OCI-LY3 (cell line): ENCODE measurements at regions not wholly inside any gene's neighbourhood (a gene's known extent, or its start where the extent isn't known, plus 50 kb on each side); places are given as distances from the start of the nearest gene placed in this dataset.

Source experiments
- H2AFZ ChIP-seq: fragments of 200-600, 300-600 bp; shearing (Covaris generic); 2 replicates; pipeline ENCODE4 v1.6.0; 2014; ENCODE audit warnings: antibody characterized with exemption, low read depth, low read length
- H3K27ac ChIP-seq: fragments of 200-600, 300-600 bp; sonication (generic); 2 replicates; pipeline ENCODE4 v1.5.1; 2014; ENCODE audit warnings: mild to moderate bottlenecking, low read length, moderate library complexity, mixed read lengths
- H3K27me3 ChIP-seq: fragments of 200-600, 300-600 bp; sonication (generic); 2 replicates; pipeline ENCODE4 v1.6.1; 2014; ENCODE audit warnings: low read depth, low read length, mixed read lengths
- H3K36me3 ChIP-seq: fragments of 200-600, 300-600 bp; sonication (generic); replicated peaks from 2 replicates; pipeline ENCODE3; 2014; ENCODE audit warnings: low read depth, low read length, mixed read lengths
- H3K4me1 ChIP-seq: fragments of 300-600, 200-600 bp; sonication (generic); 2 replicates; pipeline ENCODE4 v1.6.1; 2014; ENCODE audit warnings: low read length, mixed read lengths
- H3K4me2 ChIP-seq: fragments of 200-600, 300-600 bp; sonication (generic); 2 replicates; pipeline ENCODE4 v1.6.1; 2014; ENCODE audit warnings: low read length, mixed read lengths
- H3K4me3 ChIP-seq: fragments of 300-600, 200-600 bp; sonication (generic); 2 replicates; pipeline ENCODE4 v1.5.1; 2014; ENCODE audit warnings: antibody characterized with exemption, mild to moderate bottlenecking, low read length, moderate library complexity
- H3K79me2 ChIP-seq: fragments of 300-600, 200-600 bp; shearing (Covaris generic); 2 replicates; pipeline ENCODE4 v1.6.1; 2014; ENCODE audit warnings: mild to moderate bottlenecking, low read length, mixed read lengths
- H3K9ac ChIP-seq: fragments of 300-600, 200-600 bp; shearing (Covaris generic); 2 replicates; pipeline ENCODE4 v1.6.0; 2014; ENCODE audit warnings: mild to moderate bottlenecking, low read length, moderate library complexity
- H3K9me3 ChIP-seq: fragments of 200-600, 300-600 bp; shearing (Covaris generic); 2 replicates; pipeline ENCODE4 v1.6.1; 2014; ENCODE audit warnings: low read length, mixed read lengths; ENCODE audit not compliant: insufficient read depth
- H4K20me1 ChIP-seq: fragments of 200-600, 300-600 bp; sonication (generic); 2 replicates; pipeline ENCODE4 v1.6.1; 2016; ENCODE audit warnings: low read length, mixed read lengths; ENCODE audit not compliant: insufficient read depth
- CTCF ChIP-seq: fragments of 200-600, 300-600 bp; sonication (generic); IDR thresholded peaks from 2 replicates; pipeline ENCODE4 v1.5.1; 2014; ENCODE audit warnings: antibody characterized with exemption, low read length, low read depth
- EZH2phosphoT487 ChIP-seq: fragments of 200-600 bp; shearing (Covaris generic); IDR thresholded peaks from 2 replicates; pipeline ENCODE4 v1.6.1; 2018; ENCODE audit warnings: antibody characterized with exemption, mixed run types, low read depth

GRCh38 chr15:81475926-81476325 is 101.9 kb upstream of the TMC3 start:
- H3K36me3 ChIP-seq, result no peaks in the 10 kb centered on the region
- peaks cover 38% of the 10 kb centered on the region for H3K27me3 ChIP-seq
- H3K27ac ChIP-seq, result no peak overlapping the region
- no peaks in the 10 kb centered on the region for H3K4me1 ChIP-seq
- no peak overlapping the region for H2AFZ ChIP-seq
- TF ChIP-seq CTCF (no peak), EZH2phosphoT487 (no peak)
- no peaks in the 10 kb centered on the region for H3K79me2 ChIP-seq
- no peaks in the 10 kb centered on the region for H4K20me1 ChIP-seq
- H3K4me3 ChIP-seq, result no peak overlapping the region
- H3K9ac ChIP-seq, result no peak overlapping the region
- no peak overlapping the region for H3K4me2 ChIP-seq
- H3K9me3 ChIP-seq, result no peaks in the 10 kb centered on the region

GRCh38 chr15:81475471-81475870 is 101.5 kb upstream of the TMC3 start:
- H4K20me1 ChIP-seq, result no peaks in the 10 kb centered on the region
- H3K27ac ChIP-seq, result no peak overlapping the region
- H2AFZ ChIP-seq, result no peak overlapping the region
- TF ChIP-seq CTCF, result no peak
- TF ChIP-seq EZH2phosphoT487, result no peak
- no peaks in the 10 kb centered on the region for H3K9me3 ChIP-seq
- no peaks in the 10 kb centered on the region for H3K4me1 ChIP-seq
- H3K4me3 ChIP-seq, result no peak overlapping the region
- no peak overlapping the region for H3K4me2 ChIP-seq
- H3K27me3 ChIP-seq, result peaks cover 42% of the 10 kb centered on the region
- H3K9ac ChIP-seq, result no peak overlapping the region
- no peaks in the 10 kb centered on the region for H3K36me3 ChIP-seq
- no peaks in the 10 kb centered on the region for H3K79me2 ChIP-seq

- Histone ChIP-seq H3K27ac (no peak overlapping the region), H3K4me3 (no peak overlapping the region), H3K79me2 (no peaks in the 10 kb centered on the region), H3K9ac (no peak overlapping the region), H3K9me3 (no peaks in the 10 kb centered on the region), H3K27me3 (peaks cover 53% of the 10 kb centered on the region), H2AFZ (no peak overlapping the region), H4K20me1 (no peaks in the 10 kb centered on the region), H3K4me2 (no peak overlapping the region), H3K4me1 (no peaks in the 10 kb centered on the region), H3K36me3 (no peaks in the 10 kb centered on the region)
- TF ChIP-seq CTCF (no peak), EZH2phosphoT487 (no peak)
These were observed 99.9 kb upstream of the TMC3 start for GRCh38 chr15:81473946-81474345.

GRCh38 chr15:81473177-81473576 is 99.2 kb upstream of the TMC3 start:
- Histone ChIP-seq H3K9me3 (no peaks in the 10 kb centered on the region), H2AFZ (no peak overlapping the region), H3K27ac (no peak overlapping the region), H3K79me2 (no peaks in the 10 kb centered on the region), H3K27me3 (peaks cover 53% of the 10 kb centered on the region), H3K4me1 (no peaks in the 10 kb centered on the region), H3K4me3 (no peak overlapping the region), H3K9ac (no peak overlapping the region), H3K4me2 (no peak overlapping the region), H3K36me3 (no peaks in the 10 kb centered on the region), H4K20me1 (no peaks in the 10 kb centered on the region)
- no peak for TF ChIP-seq CTCF
- no peak for TF ChIP-seq EZH2phosphoT487
